KMS-11 (cell line): ENCODE measurements at regions not wholly inside any gene's neighbourhood (a gene's known extent, or its start where the extent isn't known, plus 50 kb on each side); places are given as distances from the start of the nearest gene placed in this dataset.

ENCODE experiments used
- H2AFZ ChIP-seq: fragments of 200-600 bp; sonication (generic); 2 replicates; pipeline ENCODE4 v1.6.1; 2016; ENCODE audit warnings: antibody characterized with exemption, mixed run types, low read depth
- H3K27ac ChIP-seq: fragments of 200-600 bp; sonication (generic); 2 replicates; pipeline ENCODE4 v1.6.1; 2016; ENCODE audit warnings: mild to moderate bottlenecking, mixed run types
- H3K27me3 ChIP-seq: fragments of 200-600 bp; sonication (generic); 2 replicates; pipeline ENCODE4 v1.6.1; 2017; ENCODE audit warnings: mild to moderate bottlenecking, low read depth, mixed run types, moderate library complexity; ENCODE audit not compliant: insufficient read depth
- H3K36me3 ChIP-seq: fragments of 200-600 bp; sonication (generic); 2 replicates; pipeline ENCODE4 v1.6.1; 2017; ENCODE audit warnings: mild to moderate bottlenecking, mixed run types; ENCODE audit not compliant: insufficient read depth
- H3K4me1 ChIP-seq: fragments of 200-600 bp; sonication (generic); 2 replicates; pipeline ENCODE4 v1.6.1; 2016; ENCODE audit warnings: mild to moderate bottlenecking, low read depth, mixed run types; ENCODE audit not compliant: poor library complexity, severe bottlenecking
- H3K4me2 ChIP-seq: fragments of 200-600 bp; sonication (generic); 2 replicates; pipeline ENCODE4 v1.7.0; 2016; ENCODE audit warnings: mild to moderate bottlenecking, mixed run types
- H3K4me3 ChIP-seq: fragments of 200-600 bp; sonication (generic); IDR thresholded peaks from 2 replicates; pipeline ENCODE4 v1.6.1; 2017; ENCODE audit warnings: low read depth, low read length, mixed read lengths; ENCODE audit not compliant: insufficient read depth
- H3K79me2 ChIP-seq: fragments of 200-600 bp; sonication (generic); 2 replicates; pipeline ENCODE4 v1.6.1; 2016; ENCODE audit warnings: low read depth, mixed run types; ENCODE audit not compliant: insufficient read depth
- H3K9ac ChIP-seq: fragments of 200-600 bp; sonication (generic); 2 replicates; pipeline ENCODE4 v1.6.1; 2016; ENCODE audit warnings: mild to moderate bottlenecking, mixed run types
- H4K20me1 ChIP-seq: fragments of 200-600 bp; sonication (generic); 2 replicates; pipeline ENCODE4 v1.6.1; 2016; ENCODE audit warnings: mild to moderate bottlenecking, mixed run types; ENCODE audit not compliant: insufficient read depth
- CTCF ChIP-seq: fragments of 200-600 bp; sonication (generic); conservative IDR thresholded peaks from 2 replicates; pipeline ENCODE4 v1.6.1; 2017; ENCODE audit warnings: low read depth, mild to moderate bottlenecking, antibody characterized with exemption, low read length, moderate library complexity, mixed read lengths

GRCh38 chr6:100952006-100952405, 70.9 kb upstream of the ASCC3 start:
- Histone ChIP-seq H3K36me3 (no peaks in the 10 kb centered on the region), H3K4me3 (no peak overlapping the region), H3K4me2 (no peak overlapping the region), H3K4me1 (no peaks in the 10 kb centered on the region), H3K79me2 (no peaks in the 10 kb centered on the region), H3K27me3 (no peaks in the 10 kb centered on the region), H3K9ac (no peak overlapping the region), H4K20me1 (no peaks in the 10 kb centered on the region), H2AFZ (no peak overlapping the region), H3K27ac (no peak overlapping the region)
- no peak for TF ChIP-seq CTCF

DNA sequence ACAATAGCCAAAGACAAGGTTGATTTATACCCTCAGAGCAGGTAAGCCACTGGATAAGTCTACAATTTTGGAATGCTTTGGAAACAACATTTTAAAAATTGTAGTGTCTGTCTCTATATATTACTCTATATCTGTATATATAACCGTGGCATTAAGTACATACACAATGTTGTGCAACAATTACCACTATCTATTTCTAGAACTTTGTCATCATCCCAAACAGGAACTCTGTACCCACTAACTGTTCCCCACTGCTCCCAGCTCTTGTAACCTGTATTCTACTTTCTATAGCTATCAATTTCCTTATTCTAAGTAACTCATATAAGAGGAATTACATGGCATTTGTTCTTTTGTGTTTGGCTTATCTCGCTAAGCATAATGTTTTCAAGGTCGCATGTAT, 78.2 kb upstream of the ASCC3 start:
- Histone ChIP-seq H3K27ac (no peak overlapping the region), H3K79me2 (no peaks in the 10 kb centered on the region), H3K4me3 (no peak overlapping the region), H3K4me1 (no peaks in the 10 kb centered on the region), H4K20me1 (no peaks in the 10 kb centered on the region), H3K9ac (no peak overlapping the region), H2AFZ (no peak overlapping the region), H3K36me3 (no peaks in the 10 kb centered on the region), H3K4me2 (no peak overlapping the region), H3K27me3 (no peaks in the 10 kb centered on the region)
- no peak for TF ChIP-seq CTCF

DNA sequence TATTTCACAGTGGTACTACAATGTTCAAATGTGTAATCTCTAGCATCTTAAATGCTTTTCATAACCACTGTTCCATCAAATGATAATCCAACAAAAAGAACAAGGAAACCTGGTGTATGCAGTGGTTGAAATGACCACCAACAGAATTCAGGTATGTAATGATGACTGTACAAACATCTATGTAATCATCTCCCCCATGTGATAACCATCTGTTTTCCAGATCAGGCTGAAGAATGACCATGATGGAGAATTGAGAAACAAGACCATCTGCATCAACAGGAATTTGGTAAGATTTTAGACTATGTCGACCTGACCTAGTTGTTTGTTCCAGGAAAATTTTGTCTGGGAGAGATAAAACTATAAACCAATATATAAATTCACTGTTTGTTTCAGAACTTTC, 81.3 kb upstream of the ASCC3 start:
- Histone ChIP-seq H3K27ac (no peak overlapping the region), H3K4me2 (no peak overlapping the region), H3K79me2 (no peaks in the 10 kb centered on the region), H4K20me1 (no peaks in the 10 kb centered on the region), H3K36me3 (no peaks in the 10 kb centered on the region), H3K4me1 (no peaks in the 10 kb centered on the region), H3K4me3 (no peak overlapping the region), H2AFZ (no peak overlapping the region), H3K27me3 (no peaks in the 10 kb centered on the region), H3K9ac (no peak overlapping the region)
- TF ChIP-seq CTCF = no peak

GRCh38 chr6:100965067-100965466, 83.9 kb upstream of the ASCC3 start:
- no peak for TF ChIP-seq CTCF
- no peak overlapping the region for H3K4me3 ChIP-seq
- no peaks in the 10 kb centered on the region for H3K79me2 ChIP-seq
- H2AFZ ChIP-seq = no peak overlapping the region
- no peak overlapping the region for H3K9ac ChIP-seq
- H3K36me3 ChIP-seq = no peaks in the 10 kb centered on the region
- H4K20me1 ChIP-seq = no peaks in the 10 kb centered on the region
- no peaks in the 10 kb centered on the region for H3K4me1 ChIP-seq
- no peak overlapping the region for H3K27ac ChIP-seq
- no peak overlapping the region for H3K4me2 ChIP-seq
- no peaks in the 10 kb centered on the region for H3K27me3 ChIP-seq

DNA sequence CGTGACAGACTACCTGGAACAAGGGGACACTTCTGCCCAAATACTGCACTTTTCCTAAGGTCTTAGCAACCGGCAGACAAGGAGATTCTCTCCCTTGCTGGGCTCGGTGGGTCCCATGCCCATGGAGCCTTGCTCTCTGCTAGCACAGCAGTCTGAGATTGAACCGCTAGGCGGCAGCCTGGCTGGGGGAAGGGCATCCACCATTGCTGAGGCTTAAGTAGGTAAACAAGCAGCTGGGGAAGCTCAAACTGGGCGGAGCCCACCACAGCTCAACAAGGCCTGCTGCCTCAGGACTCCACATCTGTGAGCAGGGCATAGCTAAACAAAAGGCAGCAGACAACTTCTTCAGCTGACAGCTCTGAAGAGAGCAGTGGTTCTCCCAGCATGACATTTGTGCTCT, 87.8 kb upstream of the ASCC3 start:
- Histone ChIP-seq H4K20me1 (no peaks in the 10 kb centered on the region), H3K27ac (no peak overlapping the region), H3K9ac (no peak overlapping the region), H3K36me3 (no peaks in the 10 kb centered on the region), H3K4me2 (no peak overlapping the region), H3K4me1 (no peaks in the 10 kb centered on the region), H2AFZ (no peak overlapping the region), H3K79me2 (no peaks in the 10 kb centered on the region), H3K27me3 (no peaks in the 10 kb centered on the region), H3K4me3 (no peak overlapping the region)
- TF ChIP-seq CTCF = no peak
